ENCODE measurements at regions not wholly inside any gene's neighbourhood (a gene's known extent, or its start where the extent isn't known, plus 50 kb on each side); places are given as distances from the start of the nearest gene placed in this dataset.

- DNase-seq = no peak
- peaks cover 0 to 15% (median 0%) of the 10 kb centered on the region in 3 donors for H3K9me3 ChIP-seq
- TF ChIP-seq POLR2A (IDR thresholded peaks at IDR 0.05) = no peak
- no peak for TF ChIP-seq CTCF (IDR thresholded peaks at IDR 0.05)
- WGBS, 2 donors = 50 to 67% methylated on average over 6 to 9 of the region's 10 CpGs
- H3K27me3 ChIP-seq = peaks cover 0 to 7% (median 0%) of the 10 kb centered on the region in 4 donors
- H3K36me3 ChIP-seq = no peaks in the 10 kb centered on the region
- intact Hi-C loops (cut with DNase I) = no loop called here
- no peak overlapping the region for H3K27ac ChIP-seq
- no peak overlapping the region for H3K4me3 ChIP-seq
- H3K4me1 ChIP-seq = no peaks in the 10 kb centered on the region
These were observed 1087.0 kb upstream of the AUTS2 start for GRCh38 chr7:68511281-68511680.

GRCh38 chr7:68512466-68512865 lies 1085.8 kb upstream of the AUTS2 start:
- Histone ChIP-seq H3K4me1 (no peaks in the 10 kb centered on the region), H3K27me3 (peaks cover 0 to 7% (median 0%) of the 10 kb centered on the region in 4 donors), H3K36me3 (no peaks in the 10 kb centered on the region), H3K27ac (no peak overlapping the region), H3K4me3 (no peak overlapping the region), H3K9me3 (peaks cover 0 to 15% (median 0%) of the 10 kb centered on the region in 3 donors)
- no peak for DNase-seq
- intact Hi-C loops (cut with DNase I) = no loop called here
- 70 to 71% methylated on average over 5 of the region's 5 CpGs for WGBS, 2 donors
- no peak for TF ChIP-seq POLR2A (IDR thresholded peaks at IDR 0.05)
- TF ChIP-seq CTCF (IDR thresholded peaks at IDR 0.05) = no peak

GRCh38 chr7:68518060-68518459 lies 1080.2 kb upstream of the AUTS2 start:
- intact Hi-C loops (cut with DNase I) = no loop called here

GRCh38 chr7:68524126-68524525 lies 1074.1 kb upstream of the AUTS2 start:
- H3K27ac ChIP-seq = no peak overlapping the region
- DNase-seq = no peak
- H3K36me3 ChIP-seq = no peaks in the 10 kb centered on the region
- no peaks in the 10 kb centered on the region for H3K4me1 ChIP-seq
- H3K27me3 ChIP-seq = no peaks in the 10 kb centered on the region
- TF ChIP-seq CTCF (IDR thresholded peaks at IDR 0.05) (no peak), POLR2A (IDR thresholded peaks at IDR 0.05) (no peak)
- no peak overlapping the region for H3K4me3 ChIP-seq
- peaks cover 0 to 6% (median 0%) of the 10 kb centered on the region in 3 donors for H3K9me3 ChIP-seq
- WGBS, 2 donors = 74 to 87% methylated on average over 3 of the region's 3 CpGs
- intact Hi-C loops (cut with DNase I) = no loop called here

More at GRCh38 chr7:68518060-68518459, 1080.2 kb upstream of the AUTS2 start:
- H3K27ac ChIP-seq = no peak overlapping the region
- no peaks in the 10 kb centered on the region for H3K4me1 ChIP-seq
- H3K4me3 ChIP-seq = no peak overlapping the region
- H3K27me3 ChIP-seq = no peaks in the 10 kb centered on the region
- TF ChIP-seq CTCF (IDR thresholded peaks at IDR 0.05) = no peak
- TF ChIP-seq POLR2A (IDR thresholded peaks at IDR 0.05) = no peak
- 81 to 85% methylated on average over 4 of the region's 4 CpGs for WGBS, 2 donors
- no peaks in the 10 kb centered on the region for H3K9me3 ChIP-seq
- no peaks in the 10 kb centered on the region for H3K36me3 ChIP-seq
- DNase-seq = no peak

GRCh38 chr7:68529221-68529620 lies 1069.1 kb upstream of the AUTS2 start:
- H3K27me3 ChIP-seq = peaks cover 0 to 3% (median 0%) of the 10 kb centered on the region in 4 donors
- DNase-seq = no peak
- H3K9me3 ChIP-seq = peaks cover 0 to 6% (median 0%) of the 10 kb centered on the region in 3 donors
- no peaks in the 10 kb centered on the region for H3K4me1 ChIP-seq
- no peaks in the 10 kb centered on the region for H3K36me3 ChIP-seq
- intact Hi-C loops (cut with DNase I) = no loop called here
- TF ChIP-seq CTCF (IDR thresholded peaks at IDR 0.05) (no peak), POLR2A (IDR thresholded peaks at IDR 0.05) (no peak)
- no peak overlapping the region for H3K4me3 ChIP-seq
- H3K27ac ChIP-seq = no peak overlapping the region
- 87 to 88% methylated on average over 4 of the region's 4 CpGs for WGBS, 2 donors
